NCI-H2196 treated with DMSO at 0.1 percent for 48 hours (cell line): ENCODE measurements at regions not wholly inside any gene's neighbourhood (a gene's known extent, or its start where the extent isn't known, plus 50 kb on each side); places are given as distances from the start of the nearest gene placed in this dataset.
"Not testable (repeated sequence)": the region's sequence is repeated elsewhere in the genome, so short reads cannot be mapped to it uniquely, and the experiment has no call there.

Experiments used
- DNase-seq: peaks from one replicate; lab custom pipeline; 2025; ENCODE audit not compliant: unreplicated experiment; lab: John Stamatoyannopoulos, UW

DNA sequence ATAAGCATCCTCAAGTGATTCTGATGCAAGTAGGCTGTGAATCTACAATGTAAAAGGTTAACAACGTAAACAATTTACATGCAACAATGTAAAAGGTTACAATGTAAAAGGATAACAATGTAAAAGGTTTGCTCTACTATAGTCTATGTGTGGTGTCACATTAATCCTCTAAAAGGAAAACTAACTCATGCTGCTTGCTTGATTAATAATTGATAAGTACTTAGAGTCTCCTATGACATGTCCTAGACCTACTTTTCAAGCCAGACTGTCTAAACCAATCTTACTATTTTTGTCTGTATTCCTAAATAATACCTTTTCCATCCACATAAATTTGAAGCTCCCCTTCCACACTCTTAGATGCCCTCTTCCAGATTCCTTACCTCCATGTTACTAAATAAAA lies 606.8 kb downstream of the LTN1 start:
- no peak for DNase-seq

DNA sequence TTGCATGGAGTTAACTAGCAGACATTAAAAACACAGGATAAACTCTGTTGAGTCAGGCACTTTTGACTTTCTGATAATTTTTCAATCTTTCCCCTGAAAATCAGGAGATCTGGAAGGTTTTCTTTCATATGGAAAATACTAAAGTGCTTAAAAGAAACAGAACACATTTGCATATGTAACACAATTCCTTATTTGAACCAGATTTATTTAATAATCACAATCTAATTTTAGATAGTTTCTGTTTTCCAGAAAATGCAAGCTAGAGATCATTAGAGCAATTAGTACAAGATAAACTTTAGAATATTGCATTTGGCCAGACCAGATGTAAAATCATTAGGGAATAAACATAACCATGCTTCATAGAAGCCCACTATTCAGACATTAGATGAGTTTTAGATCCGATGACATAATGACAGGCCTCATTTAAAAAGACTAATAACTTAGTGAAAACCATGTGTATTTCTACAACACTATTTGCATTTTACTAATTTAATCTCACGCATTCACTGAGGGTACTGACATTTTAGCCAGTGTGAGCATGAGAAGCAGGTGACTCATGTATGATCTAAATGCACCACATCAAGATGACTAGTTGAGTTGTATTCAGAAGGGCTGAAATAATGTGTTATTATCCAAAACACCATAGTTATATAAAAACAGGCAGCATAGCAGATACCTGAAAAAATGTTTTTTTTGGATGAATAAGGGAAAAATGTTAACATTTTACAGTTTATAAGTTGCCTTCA lies 611.5 kb downstream of the LTN1 start:
- DNase-seq: not testable (repeated sequence)

DNA sequence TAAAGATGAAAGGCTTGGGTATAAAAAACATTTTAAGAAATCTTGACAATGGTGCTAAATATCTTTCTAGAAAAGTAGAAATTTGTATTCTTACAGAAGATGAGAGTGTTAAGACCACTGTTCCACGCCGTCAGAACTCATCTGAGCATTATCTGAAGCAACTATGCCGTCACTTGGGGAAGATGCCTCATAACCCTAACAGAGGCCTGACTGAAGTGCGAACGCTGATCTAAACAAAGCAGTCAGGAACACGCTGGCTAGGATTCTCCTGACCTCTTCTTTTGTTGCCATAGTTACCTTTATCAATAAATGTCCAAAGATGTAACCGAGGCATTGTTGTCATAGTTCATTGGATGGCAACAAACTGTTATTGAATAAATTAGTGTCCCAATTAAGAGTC lies 612.4 kb downstream of the LTN1 start:
- no peak for DNase-seq

DNA sequence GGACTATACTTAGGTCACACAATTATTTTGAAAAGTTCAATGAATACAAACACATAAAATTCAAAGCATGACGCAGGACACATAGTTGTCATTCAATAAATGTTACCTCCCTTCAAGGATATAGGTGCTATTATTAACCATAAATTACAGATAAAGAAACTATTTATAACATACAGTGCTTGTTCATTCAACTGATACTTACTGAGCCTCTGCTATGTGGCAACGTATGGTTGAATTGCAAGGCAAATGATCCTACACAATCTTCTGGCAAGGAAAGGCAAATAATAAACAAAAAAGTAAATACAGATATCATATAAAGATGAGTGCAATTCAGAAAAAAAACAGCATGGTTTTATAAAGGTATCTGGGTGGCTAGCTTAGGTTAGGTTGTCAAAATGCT lies 614.7 kb downstream of the LTN1 start:
- no peak for DNase-seq

DNA sequence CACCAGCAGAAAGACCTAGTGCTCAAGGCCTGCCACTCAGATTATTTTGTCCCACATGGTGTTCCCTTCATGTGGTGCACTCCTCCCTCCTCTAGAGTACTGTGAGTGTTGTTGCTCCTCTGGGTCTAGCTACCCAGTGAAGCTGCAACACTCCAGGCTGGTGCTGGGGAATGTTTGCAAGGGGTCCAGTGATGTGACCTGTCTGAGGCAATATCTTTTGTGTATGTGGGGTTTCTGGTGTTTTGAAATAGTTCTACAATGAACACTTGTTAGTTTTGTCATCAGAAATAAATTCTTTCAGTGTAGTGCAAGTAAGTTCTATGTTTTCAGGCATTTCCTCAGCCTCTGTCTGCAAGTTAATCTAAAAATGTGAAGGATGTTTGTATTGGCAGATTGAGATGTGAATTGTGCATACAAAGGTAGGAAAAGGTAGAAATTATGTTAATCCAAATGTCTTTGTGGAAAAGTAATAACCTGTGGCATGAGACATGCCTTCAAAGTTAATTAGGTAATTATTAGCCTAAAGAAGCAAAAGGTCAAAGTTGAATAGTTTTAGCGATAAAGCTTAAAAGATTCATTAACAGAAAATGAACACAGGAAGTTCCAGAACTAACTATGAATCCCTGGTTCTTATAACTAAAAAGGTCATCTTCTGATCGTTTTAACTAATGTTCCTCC lies 616.8 kb downstream of the LTN1 start:
- no peak for DNase-seq

DNA sequence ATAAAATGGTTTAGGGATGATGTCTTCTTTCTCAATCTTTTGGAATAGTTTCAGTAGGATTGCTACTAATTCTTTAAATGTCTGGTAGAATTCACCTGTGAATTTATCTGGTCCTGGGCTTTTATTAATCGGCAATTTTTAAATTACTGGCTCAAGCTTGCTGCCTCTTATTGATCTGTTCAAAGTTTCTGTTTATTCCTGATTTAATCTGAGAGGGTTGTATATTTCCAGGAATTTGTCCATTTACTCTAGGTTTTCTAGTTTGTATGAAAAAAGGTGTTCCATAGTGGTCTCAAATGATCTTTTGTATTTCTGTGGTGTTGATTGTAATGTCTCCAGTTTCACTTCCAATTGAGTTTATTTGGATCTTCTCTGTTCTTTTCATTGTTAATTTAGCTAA lies 617.8 kb downstream of the LTN1 start:
- DNase-seq: no peak

DNA sequence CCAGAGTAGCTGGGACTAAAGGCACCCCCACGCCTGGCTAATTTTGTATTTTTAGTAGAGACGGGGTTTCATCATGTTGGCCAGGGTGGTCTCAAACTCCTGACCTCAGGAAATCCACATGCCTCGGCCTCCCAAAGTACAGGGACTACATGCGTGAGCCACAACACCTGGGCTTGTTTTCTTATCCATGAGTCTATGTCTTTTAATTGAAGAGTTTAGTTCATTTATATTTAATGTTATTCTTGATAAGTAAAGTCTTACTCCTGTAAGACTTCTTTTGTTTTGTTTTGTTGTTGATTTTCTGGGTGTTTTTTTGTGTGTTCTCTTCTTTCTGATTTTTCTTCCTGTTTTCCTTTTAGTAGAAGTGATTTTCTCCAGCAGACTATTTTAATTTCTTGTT lies 621.0 kb downstream of the LTN1 start:
- no peak for DNase-seq

DNA sequence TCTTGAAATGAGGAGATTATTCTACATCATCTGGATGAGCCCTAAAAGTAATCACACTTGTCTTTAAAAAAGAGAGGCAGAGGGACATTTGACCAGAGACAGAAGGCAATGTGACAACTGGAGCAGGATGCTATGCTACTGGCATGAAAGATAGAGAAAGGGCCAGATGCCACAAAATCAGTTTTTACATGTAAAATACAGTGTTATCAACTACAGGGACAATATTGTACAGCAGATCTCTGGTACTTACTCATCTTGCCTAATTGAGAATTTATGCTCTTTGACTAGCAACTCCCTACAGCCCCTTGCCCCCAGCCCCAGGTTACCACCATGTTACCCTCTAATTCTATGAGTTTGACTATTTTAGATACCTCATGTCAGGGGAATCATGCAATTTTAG lies 633.4 kb downstream of the LTN1 start:
- no peak for DNase-seq

DNA sequence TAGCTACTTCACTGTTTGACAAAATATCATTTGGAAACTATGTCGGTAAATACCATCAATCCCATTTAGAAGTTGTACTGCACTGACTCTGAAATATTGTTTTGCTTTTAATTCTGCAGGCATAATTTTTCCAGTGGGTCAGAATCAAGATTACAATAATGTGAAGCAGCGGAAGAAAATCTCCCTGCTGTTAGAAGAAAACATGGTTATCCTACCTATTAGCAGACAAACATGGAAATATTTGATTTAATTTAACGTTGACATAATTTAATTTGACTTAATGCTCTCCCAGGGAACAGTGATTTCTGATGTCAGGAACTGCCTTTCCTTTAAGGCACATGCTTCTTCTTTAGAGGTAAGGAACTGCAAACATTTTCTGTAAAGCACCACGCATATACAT lies 634.0 kb downstream of the LTN1 start:
- DNase-seq: no peak

DNA sequence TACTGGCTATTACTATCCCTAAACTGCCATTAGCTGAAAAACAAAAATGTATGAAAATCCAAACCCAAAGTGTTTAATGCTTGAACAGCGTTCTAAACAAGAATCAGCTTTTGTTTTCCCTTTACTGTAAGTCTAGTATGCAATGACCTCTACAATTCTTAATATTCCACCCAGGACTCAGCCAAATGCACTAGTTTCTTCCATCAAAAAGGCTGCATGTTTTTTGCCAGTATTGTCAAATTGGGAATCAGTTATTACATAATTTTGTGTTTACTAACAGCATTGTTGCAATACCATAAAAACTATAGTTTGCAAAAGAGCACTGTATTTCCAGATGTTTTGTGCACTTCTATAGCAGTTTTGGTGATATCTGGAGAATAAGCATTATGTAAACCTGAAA lies 634.5 kb downstream of the LTN1 start:
- DNase-seq: no peak

DNA sequence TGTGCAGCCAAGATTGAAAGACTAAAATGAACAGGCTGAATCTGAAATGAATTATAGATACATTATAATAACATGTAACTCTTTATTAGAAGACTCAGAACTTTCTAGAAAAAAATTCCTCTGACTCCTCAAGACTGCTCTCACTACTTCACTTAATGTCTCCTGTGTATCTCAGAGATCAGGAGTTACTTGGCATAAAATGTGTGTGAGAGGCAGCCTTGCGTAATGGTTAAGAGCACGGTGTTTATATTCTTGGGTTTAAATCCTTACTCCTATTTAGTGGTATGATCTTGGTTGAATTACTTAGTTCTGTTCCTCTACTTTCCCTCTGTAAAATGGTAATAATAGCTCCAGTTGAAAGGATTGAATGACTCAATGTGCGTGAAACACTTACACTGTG lies 634.9 kb downstream of the LTN1 start:
- no peak for DNase-seq

DNA sequence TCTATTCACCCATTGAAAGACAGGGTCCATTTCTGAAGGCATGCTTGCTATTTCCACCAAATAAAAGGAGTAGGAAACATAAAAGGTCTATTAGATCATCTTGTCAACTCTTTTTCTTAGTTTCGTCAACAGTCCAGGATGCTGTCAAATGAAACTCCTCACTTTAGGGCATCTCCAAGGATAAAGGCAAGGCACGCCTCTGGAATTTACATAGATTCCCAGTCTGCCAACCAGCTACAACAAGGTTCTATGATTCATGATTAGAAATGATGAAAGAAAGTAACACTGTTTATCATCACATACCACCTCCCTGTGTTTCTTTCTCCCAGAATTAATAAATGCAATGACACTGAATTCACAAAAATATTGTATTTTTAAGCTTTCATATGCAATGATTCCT lies 636.3 kb downstream of the LTN1 start:
- no peak for DNase-seq

DNA sequence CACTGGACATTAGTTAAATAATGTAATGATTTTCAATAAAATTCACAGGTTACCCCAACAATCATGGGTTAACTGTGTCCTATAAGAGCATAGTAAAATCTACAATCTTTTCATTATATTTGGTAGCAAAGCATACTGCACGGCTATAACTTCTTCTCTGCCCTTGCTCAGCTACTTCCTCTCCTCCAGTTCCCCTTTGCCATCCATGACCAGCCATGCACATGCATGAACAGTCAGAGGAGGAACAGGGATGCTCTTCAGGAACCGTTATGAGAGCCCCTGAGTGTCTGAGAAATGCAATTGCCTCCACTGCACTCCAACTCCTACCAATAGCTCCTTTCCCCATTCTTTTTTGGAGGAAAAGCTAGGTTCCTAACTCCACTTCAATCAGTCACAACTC lies 646.7 kb downstream of the LTN1 start:
- DNase-seq: no peak

DNA sequence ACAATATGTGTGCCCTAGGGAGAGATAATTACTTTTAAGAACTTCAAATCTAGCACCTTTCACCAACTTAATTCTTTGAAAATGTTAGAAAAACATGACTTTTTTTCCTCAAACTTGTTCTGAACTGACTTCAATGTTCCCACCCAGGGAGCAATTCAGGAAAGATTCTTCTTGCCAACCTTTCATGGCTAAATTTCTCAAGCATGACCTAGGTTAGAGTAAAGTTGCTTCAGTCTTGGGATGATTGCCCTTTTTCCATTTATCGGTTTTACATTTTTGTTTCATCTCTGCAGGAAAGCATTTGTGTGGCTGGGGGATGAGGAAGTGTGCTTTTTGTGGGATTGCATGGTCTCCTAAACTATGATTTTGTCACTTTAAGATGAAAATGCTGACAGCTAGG lies 647.7 kb downstream of the LTN1 start:
- DNase-seq: no peak

DNA sequence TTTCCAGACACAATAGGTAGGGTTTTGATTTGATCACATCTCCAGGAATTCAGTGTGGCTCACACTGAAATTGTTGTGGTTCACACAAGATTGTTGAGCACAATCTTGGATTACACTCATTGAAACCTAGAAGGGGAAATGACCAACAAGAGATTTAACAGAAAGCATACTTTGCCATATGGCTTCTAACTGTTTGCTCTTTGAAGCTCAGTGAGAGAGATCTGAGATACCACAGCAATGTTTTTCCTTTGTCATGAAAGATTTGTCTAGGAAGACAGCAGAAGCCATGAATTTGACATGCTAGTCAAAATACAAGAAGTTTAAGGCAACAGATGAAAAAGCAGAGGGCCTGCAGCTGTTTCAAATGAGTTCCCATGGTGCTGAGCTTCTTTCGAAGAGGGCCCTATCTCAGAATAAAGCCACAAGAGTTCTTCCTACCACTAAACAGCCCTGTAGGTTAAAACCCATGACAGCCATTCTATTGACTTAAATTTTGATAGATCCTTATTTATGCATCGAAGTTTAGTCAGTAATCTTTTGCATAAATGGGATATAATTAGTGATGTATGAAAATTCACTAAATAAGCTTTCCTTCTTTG lies 650.4 kb downstream of the LTN1 start:
- DNase-seq: no peak

DNA sequence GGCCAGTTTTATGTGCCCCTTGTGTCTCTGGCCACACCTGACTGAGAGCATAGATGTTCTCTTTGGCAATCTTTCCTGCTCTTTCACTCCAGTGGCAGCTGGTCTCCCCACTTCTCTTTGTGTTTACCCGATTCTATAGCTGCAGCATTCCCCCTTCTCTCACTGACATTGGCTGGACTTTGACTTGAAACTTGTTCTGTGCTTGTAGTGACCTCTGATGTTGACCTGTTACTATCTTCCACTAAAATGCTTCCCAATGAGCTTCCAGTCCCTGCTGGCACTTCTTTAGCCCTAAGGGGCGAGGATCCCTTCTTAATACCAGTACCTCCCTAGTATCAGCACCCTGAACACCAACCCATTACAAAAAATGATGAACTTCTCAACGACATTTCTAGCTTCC lies 653.3 kb downstream of the LTN1 start:
- no peak for DNase-seq

DNA sequence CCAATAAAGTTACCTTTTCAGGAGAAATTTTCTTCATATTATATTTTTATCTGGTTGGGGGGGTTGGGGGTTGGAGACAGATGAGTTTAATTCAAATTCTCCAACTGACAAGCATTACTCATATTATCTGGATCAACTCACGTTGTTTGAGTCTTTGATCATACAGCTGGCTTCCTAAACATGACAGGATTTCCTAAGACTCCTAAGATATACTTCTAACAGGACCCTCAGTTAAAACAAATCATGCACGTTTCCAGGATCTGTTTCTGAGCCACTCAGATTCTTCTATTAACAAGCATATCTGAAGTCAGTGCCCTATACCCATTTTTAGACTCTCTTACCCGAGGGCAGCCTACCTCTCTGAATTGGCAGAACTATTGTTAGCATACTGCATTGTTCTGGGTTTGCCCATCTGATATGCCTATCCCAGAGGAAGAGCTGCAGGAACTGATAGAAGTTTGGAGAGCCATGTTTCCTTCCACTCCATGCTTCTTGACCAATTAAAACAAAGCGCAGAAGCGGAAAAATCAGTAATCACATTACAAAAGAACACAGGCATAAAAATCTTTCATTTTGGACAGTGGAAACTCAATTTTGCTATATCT lies 653.9 kb downstream of the LTN1 start:
- no peak for DNase-seq

DNA sequence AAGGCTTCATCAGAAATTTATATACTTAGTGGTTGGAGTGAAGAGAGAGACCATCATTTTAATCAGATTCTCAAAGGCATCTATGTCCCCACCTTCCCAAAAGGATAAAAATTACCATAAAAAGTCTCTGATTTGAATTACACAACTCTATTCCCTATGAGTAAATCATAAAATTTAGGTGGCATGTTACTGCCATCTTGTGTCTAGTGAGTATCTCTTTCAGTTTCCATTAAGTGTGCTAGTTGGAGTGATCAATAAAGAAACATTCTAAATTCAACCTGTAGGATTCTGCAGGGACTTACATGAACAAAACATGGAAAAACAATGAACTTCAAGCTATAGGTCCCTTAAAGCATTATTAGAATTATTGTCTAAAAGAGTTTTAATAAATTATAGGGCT lies 655.4 kb downstream of the LTN1 start:
- no peak for DNase-seq

DNA sequence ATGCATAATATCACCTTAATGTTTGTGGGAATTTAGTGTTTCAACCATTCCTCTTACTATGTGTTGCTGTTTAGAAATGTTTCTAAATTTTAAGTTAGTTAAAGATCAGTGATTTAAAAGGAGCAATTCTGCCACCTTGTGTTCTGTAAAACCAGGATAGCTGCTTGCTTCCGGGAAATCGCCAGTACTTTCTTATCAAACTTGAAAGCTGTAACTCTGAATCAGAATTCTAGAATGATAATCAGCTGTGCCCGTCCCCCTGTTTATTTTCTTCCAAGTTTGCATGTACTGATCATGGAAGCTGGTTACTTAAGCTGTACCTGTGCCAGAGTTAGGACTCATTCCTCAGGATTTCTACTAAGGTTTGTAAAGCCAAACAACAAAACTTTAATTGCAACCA lies 656.4 kb downstream of the LTN1 start:
- DNase-seq: no peak

DNA sequence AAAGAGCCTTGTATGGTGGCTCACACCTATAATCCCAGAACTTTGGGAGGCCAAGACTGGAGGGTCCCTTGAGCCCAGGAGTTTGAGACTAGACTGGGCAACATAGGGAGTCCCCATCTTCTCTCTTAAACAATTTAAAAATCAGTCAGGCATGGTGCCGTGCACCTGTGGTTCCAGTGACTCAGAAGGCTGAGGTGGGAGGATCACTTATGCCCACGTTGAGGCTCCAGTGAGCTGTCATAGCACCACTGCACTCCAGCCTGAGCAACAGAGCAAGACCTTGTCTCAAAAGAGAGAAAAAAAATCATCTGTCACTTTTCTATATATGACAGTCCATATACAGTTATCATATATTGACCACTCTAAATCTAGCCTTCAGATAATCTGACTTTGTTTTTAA lies 658.3 kb downstream of the LTN1 start:
- DNase-seq: no peak

DNA sequence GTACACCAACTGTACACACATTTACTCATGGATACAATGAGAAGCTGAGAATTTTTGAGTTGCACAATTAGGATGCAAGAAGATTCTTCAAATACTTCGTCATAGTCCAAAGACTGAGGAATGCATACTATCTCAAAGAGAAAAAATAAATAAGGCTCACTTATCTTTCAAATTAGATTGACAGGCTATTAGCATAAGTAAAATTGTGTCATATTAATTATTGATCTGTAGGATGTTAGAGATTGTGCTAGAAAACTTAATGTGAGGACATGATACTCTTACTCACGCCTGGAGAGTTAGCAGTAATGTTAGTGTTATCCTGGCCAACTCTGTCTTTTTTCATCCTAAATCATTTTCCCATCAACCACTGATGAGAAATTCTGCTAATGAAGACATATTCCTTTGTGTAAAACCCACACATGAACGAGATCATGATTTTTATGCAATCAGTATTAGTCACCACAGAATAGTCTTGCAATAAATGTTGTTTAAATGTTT lies 659.0 kb downstream of the LTN1 start:
- DNase-seq: no peak

DNA sequence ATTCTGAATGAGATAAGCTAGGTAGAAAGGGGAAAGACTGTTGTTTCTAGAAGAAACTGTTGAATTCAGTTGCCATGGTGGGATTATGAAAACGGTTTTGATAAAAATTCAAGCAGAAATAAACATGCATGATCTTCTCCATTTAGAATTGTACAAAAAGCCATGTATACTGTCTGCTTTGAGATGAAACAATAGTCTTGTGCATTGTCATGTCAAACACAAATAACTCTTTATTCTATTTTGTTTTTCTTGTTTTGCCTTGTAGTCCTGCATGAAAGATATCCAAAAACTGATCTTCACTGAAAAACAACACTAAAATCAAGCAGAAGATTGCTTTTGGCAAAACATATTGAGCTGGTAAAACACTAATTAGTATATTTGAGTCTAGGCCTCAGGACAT lies 659.9 kb downstream of the LTN1 start:
- no peak for DNase-seq
